Fibroblast of lung (primary cell): ENCODE measurements at regions not wholly inside any gene's neighbourhood (a gene's known extent, or its start where the extent isn't known, plus 50 kb on each side); places are given as distances from the start of the nearest gene placed in this dataset.
A peak's percentile ranks its signal among the peaks of the same experiment; 100 is the strongest.

Source experiments
- DNase-seq, 2 donors: peaks; one replicate each; pipeline versions ENCODE4 v3.0.0 to v3.0.0-alpha.2; 2010; ENCODE audit warnings: low read depth in 2 of 2
- H2AFZ ChIP-seq: 2 replicates; pipeline ENCODE4 v1.5.1; 2012; ENCODE audit warnings: low read length, control low read depth, inconsistent platforms
- H3K27ac ChIP-seq: 2 replicates; pipeline ENCODE4 v1.5.1; 2011; ENCODE audit warnings: low read length, control low read depth; ENCODE audit not compliant: insufficient read depth
- H3K27me3 ChIP-seq: 2 replicates; pipeline ENCODE4 v1.5.1; 2011; ENCODE audit warnings: mild to moderate bottlenecking, low read length; ENCODE audit not compliant: control insufficient read depth, insufficient read depth
- H3K36me3 ChIP-seq: 2 replicates; pipeline ENCODE4 v1.5.1; 2011; ENCODE audit warnings: low read length; ENCODE audit not compliant: control insufficient read depth, insufficient read depth
- H3K4me1 ChIP-seq: 2 replicates; pipeline ENCODE4 v1.5.1; 2011; ENCODE audit warnings: low read length; ENCODE audit not compliant: control insufficient read depth, insufficient read depth; ENCODE audit errors: extremely low read depth
- H3K4me2 ChIP-seq: 2 replicates; pipeline ENCODE4 v1.5.1; 2011; ENCODE audit warnings: low read length, control low read depth; ENCODE audit not compliant: insufficient read depth; ENCODE audit errors: extremely low read depth
- H3K4me3 ChIP-seq, 4 experiments: fragments of 200-600 bp in 1 of 4; sonication (generic) in 1 of 4; replicated peaks in 1 of 4; 2 replicates each; pipeline ENCODE4 v1.5.1; 2011 to 2016; ENCODE audit warnings: low read length in 4 of 4, low read depth in 3 of 4, mild to moderate bottlenecking in 3 of 4, control low read depth in 2 of 4, inconsistent platforms in 1 of 4, mixed read lengths in 1 of 4; ENCODE audit not compliant: insufficient read depth in 1 of 4; ENCODE audit errors: control extremely low read depth in 1 of 4
- H3K79me2 ChIP-seq: 2 replicates; pipeline ENCODE4 v1.5.1; 2012; ENCODE audit warnings: mild to moderate bottlenecking, low read length, inconsistent platforms; ENCODE audit not compliant: control insufficient read depth, insufficient read depth
- H3K9ac ChIP-seq: 2 replicates; pipeline ENCODE4 v1.5.1; 2011; ENCODE audit warnings: mild to moderate bottlenecking, low read length, control low read depth; ENCODE audit not compliant: insufficient read depth
- H3K9me3 ChIP-seq: 2 replicates; pipeline ENCODE4 v1.5.1; 2012; ENCODE audit warnings: low read depth, low read length; ENCODE audit not compliant: control insufficient read depth, insufficient read depth
- H4K20me1 ChIP-seq: 2 replicates; pipeline ENCODE4 v1.5.1; 2011; ENCODE audit warnings: low read length; ENCODE audit not compliant: control insufficient read depth, insufficient read depth; ENCODE audit errors: extremely low read depth
- EZH2 ChIP-seq: IDR thresholded peaks from 2 replicates; pipeline ENCODE4 v1.5.1; 2012; ENCODE audit warnings: low read length, control low read depth, mild to moderate bottlenecking; ENCODE audit errors: missing control alignments
- TF ChIP-seq, protein P1 (sequence below), 2 donors: IDR thresholded peaks in 1 of 2; conservative IDR thresholded peaks in 1 of 2; 1 replicate in 1 of 2; 2 replicates in 1 of 2; pipeline ENCODE4 v1.5.1; 2011 to 2012; ENCODE audit warnings: low read length in 2 of 2, control low read depth in 1 of 2, inconsistent platforms in 1 of 2, low read depth in 1 of 2, mild to moderate bottlenecking in 1 of 2

DNA sequence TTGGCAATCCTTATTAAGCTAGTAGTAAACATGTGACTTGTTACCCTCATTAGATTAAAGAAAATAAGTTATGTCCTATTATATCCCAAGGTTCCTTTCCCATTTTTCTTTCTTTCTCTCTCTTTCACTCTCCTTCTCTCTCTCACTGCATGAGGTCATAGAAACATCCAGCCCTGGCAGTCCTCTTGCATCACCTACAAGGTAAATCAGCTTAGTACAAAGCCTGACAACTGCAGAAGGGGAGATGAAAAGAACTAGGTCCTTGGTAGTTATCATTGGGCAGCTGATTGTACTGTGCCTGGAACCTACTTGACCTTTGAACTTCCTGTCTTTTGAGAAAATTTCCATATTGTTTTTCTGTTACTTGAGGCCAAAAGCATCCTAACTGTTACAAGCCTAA is 307.9 kb upstream of the SP8 start:
- no peak for DNase-seq
- Histone ChIP-seq H3K79me2 (no peaks in the 10 kb centered on the region), H2AFZ (no peak overlapping the region), H4K20me1 (no peaks in the 10 kb centered on the region), H3K4me3 (no peak overlapping the region), H3K9me3 (no peaks in the 10 kb centered on the region), H3K9ac (no peak overlapping the region), H3K36me3 (no peaks in the 10 kb centered on the region), H3K27ac (no peak overlapping the region), H3K4me1 (no peaks in the 10 kb centered on the region), H3K27me3 (no peaks in the 10 kb centered on the region), H3K4me2 (no peak overlapping the region)
- TF ChIP-seq EZH2, result no peak
- TF ChIP-seq, protein P1, sequence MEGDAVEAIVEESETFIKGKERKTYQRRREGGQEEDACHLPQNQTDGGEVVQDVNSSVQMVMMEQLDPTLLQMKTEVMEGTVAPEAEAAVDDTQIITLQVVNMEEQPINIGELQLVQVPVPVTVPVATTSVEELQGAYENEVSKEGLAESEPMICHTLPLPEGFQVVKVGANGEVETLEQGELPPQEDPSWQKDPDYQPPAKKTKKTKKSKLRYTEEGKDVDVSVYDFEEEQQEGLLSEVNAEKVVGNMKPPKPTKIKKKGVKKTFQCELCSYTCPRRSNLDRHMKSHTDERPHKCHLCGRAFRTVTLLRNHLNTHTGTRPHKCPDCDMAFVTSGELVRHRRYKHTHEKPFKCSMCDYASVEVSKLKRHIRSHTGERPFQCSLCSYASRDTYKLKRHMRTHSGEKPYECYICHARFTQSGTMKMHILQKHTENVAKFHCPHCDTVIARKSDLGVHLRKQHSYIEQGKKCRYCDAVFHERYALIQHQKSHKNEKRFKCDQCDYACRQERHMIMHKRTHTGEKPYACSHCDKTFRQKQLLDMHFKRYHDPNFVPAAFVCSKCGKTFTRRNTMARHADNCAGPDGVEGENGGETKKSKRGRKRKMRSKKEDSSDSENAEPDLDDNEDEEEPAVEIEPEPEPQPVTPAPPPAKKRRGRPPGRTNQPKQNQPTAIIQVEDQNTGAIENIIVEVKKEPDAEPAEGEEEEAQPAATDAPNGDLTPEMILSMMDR (conservative IDR thresholded peaks at IDR 0.05 in 1 of 2, IDR thresholded peaks at IDR 0.05 in 1 of 2; ENCODE audit: low read depth in 1 of 2, low read length in 2 of 2), result no peak

DNA sequence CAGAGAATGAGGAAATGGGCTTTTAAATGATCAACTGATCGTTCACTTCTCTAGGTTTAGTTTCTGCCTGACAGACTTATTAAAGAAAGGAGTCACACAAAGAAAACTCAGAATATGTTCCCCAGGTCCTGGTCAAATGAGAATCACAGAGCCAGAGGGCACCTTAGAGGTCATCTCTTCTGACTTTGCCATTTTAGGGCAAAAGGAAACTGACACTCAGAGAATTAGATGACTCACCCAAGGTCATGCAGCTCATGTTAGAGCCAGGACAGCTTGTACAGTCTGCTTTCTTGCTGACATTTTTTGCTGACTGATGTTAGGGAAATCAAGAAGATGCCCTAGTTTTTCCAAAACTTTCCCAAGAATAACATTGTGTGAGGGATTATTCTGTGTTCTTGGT is 312.7 kb upstream of the SP8 start:
- Histone ChIP-seq H4K20me1 (no peaks in the 10 kb centered on the region), H3K9ac (no peak overlapping the region), H3K4me3 (no peak overlapping the region), H3K9me3 (no peaks in the 10 kb centered on the region), H3K79me2 (no peaks in the 10 kb centered on the region), H3K27me3 (no peaks in the 10 kb centered on the region), H3K36me3 (no peaks in the 10 kb centered on the region), H3K27ac (no peak overlapping the region), H2AFZ (no peak overlapping the region), H3K4me2 (no peak overlapping the region), H3K4me1 (no peaks in the 10 kb centered on the region)
- TF ChIP-seq EZH2, result no peak
- TF ChIP-seq, protein P1 (conservative IDR thresholded peaks at IDR 0.05 in 1 of 2, IDR thresholded peaks at IDR 0.05 in 1 of 2; ENCODE audit: low read depth in 1 of 2, low read length in 2 of 2), result no peak
- DNase-seq, result peak in 1 of 2 donors; percentile 1

DNA sequence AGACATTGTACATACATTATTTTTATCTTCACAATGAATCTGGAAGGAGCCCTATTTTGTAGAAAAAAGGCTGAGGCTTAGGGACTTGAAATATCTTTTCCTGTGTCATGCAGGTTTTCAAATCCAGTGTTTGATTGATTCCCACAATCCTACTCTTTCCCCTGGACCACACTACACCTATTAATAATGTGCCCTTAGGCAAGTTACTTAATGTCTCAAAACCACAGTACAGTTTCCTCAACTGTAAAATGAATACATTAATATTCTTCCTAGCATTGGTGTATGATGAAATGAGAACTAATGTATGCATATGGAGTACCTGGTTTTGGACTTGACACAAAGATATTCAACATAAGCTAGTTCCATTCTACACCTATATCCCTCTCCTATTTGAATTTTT is 313.3 kb upstream of the SP8 start:
- no peak for TF ChIP-seq EZH2
- TF ChIP-seq, protein P1 (conservative IDR thresholded peaks at IDR 0.05 in 1 of 2, IDR thresholded peaks at IDR 0.05 in 1 of 2; ENCODE audit: low read depth in 1 of 2, low read length in 2 of 2), result no peak
- H3K79me2 ChIP-seq, result no peaks in the 10 kb centered on the region
- DNase-seq, result no peak
- H3K9ac ChIP-seq, result no peak overlapping the region
- H3K27me3 ChIP-seq, result no peaks in the 10 kb centered on the region
- no peaks in the 10 kb centered on the region for H3K36me3 ChIP-seq
- H4K20me1 ChIP-seq, result no peaks in the 10 kb centered on the region
- no peaks in the 10 kb centered on the region for H3K4me1 ChIP-seq
- H3K9me3 ChIP-seq, result no peaks in the 10 kb centered on the region
- H3K27ac ChIP-seq, result no peak overlapping the region
- H3K4me2 ChIP-seq, result no peak overlapping the region
- H3K4me3 ChIP-seq, result no peak overlapping the region
- no peak overlapping the region for H2AFZ ChIP-seq
